OCI-LY7 (cell line): ENCODE measurements at regions not wholly inside any gene's neighbourhood (a gene's known extent, or its start where the extent isn't known, plus 50 kb on each side); places are given as distances from the start of the nearest gene placed in this dataset.

ENCODE experiments used
- EZH2phosphoT487 ChIP-seq: fragments of 200-600 bp; sonication (generic); IDR thresholded peaks from 2 replicates; pipeline ENCODE4 v1.6.1; 2018; ENCODE audit warnings: low read depth, borderline replicate concordance, mild to moderate bottlenecking, mixed run types, antibody characterized with exemption, low read length, moderate library complexity, mixed read lengths
- TF ChIP-seq, protein P1 (sequence below): fragments of 200-600 bp; sonication (generic); conservative IDR thresholded peaks from 2 replicates; pipeline ENCODE4 v1.5.1; 2014; ENCODE audit warnings: mild to moderate bottlenecking, antibody characterized with exemption, low read length, moderate library complexity, mixed read lengths

DNA sequence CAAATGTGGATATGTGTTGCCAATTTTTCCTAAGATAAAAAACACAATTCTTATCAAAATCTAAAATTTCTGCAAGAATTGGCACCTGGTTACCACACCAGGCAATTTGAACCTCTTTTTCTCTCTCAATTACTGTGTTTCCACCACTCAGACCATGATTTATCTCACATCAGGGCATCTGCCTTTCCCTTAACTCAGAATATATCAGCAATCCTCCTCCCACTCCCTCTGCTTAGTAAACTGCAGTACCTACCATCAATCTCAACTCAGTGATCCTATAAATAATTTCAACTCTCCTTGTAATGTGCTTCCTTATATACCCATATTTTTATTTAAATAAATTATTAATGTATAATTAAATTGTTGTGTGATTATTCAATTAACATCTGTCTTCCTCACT is 212.3 kb upstream of the PCDH15 start:
- TF ChIP-seq, protein P1, sequence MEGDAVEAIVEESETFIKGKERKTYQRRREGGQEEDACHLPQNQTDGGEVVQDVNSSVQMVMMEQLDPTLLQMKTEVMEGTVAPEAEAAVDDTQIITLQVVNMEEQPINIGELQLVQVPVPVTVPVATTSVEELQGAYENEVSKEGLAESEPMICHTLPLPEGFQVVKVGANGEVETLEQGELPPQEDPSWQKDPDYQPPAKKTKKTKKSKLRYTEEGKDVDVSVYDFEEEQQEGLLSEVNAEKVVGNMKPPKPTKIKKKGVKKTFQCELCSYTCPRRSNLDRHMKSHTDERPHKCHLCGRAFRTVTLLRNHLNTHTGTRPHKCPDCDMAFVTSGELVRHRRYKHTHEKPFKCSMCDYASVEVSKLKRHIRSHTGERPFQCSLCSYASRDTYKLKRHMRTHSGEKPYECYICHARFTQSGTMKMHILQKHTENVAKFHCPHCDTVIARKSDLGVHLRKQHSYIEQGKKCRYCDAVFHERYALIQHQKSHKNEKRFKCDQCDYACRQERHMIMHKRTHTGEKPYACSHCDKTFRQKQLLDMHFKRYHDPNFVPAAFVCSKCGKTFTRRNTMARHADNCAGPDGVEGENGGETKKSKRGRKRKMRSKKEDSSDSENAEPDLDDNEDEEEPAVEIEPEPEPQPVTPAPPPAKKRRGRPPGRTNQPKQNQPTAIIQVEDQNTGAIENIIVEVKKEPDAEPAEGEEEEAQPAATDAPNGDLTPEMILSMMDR: no peak
- no peak for TF ChIP-seq EZH2phosphoT487
